NCI-H1436 treated with DMSO at 0.1 percent for 48 hours (cell line): ENCODE measurements at regions not wholly inside any gene's neighbourhood (a gene's known extent, or its start where the extent isn't known, plus 50 kb on each side); places are given as distances from the start of the nearest gene placed in this dataset.

ENCODE experiments used
- DNase-seq: peaks from one replicate; lab custom pipeline; 2025; lab: John Stamatoyannopoulos, UW

DNA sequence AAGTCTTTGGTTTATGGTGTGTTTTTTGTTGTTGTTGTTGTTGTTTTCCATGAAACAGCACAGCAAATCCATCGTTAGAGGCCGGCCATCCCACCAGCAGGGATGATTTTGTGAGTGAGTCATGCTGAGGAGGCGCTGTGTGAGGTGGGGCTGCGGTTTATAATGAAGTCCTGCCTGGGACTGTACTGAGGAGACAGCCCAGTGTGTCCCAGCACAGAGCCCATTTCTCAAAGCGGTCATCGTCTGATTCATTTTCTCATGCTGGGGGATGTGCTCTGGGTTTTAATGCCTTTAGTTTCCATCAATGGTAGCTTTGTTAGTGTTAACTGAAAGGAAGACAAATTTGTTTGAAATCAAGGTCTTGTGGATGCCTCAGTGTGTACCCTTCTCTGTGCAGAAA, 129.3 kb upstream of the SERP2 start:
- no peak for DNase-seq

DNA sequence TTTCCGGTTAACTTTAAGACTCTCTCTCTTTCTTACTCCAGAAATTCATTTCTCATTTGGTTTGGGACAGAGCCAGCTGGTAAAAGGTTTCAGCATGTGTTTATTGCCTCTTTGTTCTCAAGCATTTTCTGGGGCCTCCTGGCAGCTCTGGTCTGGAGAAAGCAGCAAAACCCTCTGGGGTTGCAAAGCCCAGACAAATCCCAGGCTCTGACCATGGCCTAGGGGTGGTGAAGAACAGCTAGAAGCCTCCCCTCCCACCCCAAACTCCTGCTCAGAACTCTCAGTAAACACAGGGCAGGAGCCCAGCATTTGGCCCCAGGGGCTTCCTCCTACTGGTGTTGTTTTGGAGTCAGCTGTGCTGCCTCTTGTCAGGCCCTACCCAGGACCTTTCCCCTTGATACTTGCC, 124.2 kb upstream of the SERP2 start:
- no peak for DNase-seq

- DNase-seq, result no peak
Measured at GRCh38 chr13:44252938-44253337, 120.7 kb upstream of the SERP2 start.

DNA sequence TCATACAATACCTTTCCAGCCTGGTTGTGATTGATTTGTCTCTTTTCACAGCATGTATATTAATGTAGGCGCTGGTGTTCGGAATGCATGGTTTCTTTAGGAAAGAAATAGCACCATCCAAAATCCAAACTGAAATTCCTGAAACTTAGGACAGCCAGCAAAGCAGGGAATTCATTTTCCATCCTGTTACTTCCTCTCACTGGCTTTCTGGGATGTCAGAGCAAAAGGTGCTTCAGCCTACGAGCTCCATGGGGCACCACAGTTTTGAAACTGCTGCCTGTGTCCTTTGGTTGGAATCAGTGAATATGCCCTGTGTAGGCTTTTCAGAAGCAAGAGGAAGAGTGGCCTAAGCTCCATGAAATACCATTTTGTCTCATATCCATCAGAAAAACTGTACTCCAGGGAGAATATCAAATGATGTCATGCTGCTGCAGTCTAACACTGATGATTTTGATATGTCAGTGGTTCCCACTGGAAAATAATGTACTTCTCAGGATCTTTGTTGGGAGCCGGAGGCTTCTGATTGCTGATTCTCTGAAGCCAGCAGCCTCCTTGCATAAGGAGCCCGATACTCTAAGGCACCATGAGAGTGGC, 117.8 kb upstream of the SERP2 start:
- DNase-seq, result no peak

GRCh38 chr13:44257796-44258195, 115.8 kb upstream of the SERP2 start:
- DNase-seq, result no peak

DNA sequence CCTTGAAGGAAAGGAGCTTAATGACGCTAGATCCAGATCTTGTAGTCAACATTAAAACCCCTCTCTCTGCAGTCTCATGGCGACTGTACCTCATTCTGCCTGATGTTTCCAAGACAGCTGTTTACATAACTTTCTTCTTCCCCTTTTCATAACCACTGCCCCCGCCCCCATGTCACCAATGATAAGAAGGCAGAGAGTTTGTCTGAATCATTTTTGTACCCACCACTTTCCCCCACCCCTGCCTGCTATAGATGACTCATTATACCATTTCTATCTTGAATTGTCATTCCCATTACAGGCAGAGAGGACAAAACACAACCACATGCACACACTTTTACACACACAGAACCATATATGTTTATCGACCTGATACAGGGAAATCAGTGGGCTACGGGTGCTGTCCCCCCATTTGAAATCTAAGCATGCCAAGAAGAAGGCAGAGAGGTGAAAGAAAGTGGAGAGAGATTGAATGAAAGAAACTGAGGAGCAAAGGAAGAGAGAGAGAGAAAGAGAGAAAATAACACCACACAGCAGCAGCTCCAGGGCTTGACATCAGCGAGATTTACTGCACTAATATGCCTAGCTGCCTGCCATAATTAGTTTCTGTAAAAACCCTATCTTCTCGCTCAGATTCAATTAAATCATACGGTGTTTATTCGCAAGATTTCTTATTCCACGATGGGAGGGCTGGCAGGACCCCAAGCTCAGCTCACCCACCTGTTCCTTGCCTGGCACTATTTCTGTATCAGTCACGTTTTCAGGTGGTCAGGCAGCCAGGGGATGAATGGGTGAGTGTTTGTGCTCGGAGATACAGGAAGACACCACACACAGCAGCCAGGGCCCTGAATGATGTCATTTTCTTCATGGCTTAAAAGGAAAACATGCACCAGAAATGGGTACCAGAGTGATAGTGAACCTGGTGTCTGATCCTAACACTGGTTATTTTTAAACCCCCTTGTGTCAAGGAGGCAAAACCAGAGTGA, 114.3 kb upstream of the SERP2 start:
- no peak for DNase-seq

- no peak for DNase-seq
Measured at GRCh38 chr13:44260336-44260735, 113.3 kb upstream of the SERP2 start.

- no peak for DNase-seq
Measured at GRCh38 chr13:44263751-44264620, 109.6 kb upstream of the SERP2 start.

GRCh38 chr13:44266305-44266704, 107.3 kb upstream of the SERP2 start:
- DNase-seq, result no peak

GRCh38 chr13:44266772-44267171, 106.9 kb upstream of the SERP2 start:
- no peak for DNase-seq

DNA sequence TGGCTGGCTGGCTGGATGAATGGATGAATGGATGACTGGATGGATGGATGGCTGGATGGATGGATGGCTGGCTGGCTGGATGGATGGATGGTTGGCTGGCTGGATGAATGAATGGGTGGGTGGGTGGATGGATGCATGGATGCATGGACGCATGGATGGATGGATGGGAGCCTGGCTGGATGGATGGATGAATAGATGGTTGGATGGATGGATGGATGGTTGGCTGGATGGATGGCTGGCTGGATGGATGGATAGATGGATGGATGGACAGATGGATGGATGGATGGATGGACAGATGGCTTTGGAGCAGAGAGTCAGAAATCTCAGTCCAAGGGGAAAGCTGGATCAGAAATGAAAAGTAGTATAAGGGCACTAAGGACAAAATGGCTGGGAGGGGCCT, 106.4 kb upstream of the SERP2 start:
- no peak for DNase-seq

DNA sequence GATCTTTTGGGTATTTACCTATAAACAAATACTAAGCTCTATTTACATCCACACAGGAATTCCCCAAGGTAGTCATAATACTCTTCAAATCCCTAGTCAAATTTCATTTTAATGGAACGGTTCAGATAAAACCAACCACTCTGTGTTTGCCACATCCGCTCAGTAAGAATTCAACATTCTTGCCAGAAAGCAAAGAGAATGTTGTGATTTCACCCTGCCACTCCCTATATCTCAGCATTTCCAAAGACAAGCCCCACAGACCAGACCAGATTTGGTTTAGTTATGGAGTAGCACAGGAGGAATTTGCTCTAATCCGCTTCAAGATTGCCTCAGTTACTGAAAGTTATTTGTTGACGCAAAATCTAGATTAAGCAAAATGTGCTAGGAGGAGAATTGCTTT, 105.6 kb upstream of the SERP2 start:
- no peak for DNase-seq

- no peak for DNase-seq
Measured at GRCh38 chr13:44268980-44269379, 104.6 kb upstream of the SERP2 start.

GRCh38 chr13:44270150-44270549, 103.5 kb upstream of the SERP2 start:
- no peak for DNase-seq

- no peak for DNase-seq
Measured at GRCh38 chr13:44271031-44271455, 102.6 kb upstream of the SERP2 start.

GRCh38 chr13:44271473-44271872, 102.2 kb upstream of the SERP2 start:
- no peak for DNase-seq

DNA sequence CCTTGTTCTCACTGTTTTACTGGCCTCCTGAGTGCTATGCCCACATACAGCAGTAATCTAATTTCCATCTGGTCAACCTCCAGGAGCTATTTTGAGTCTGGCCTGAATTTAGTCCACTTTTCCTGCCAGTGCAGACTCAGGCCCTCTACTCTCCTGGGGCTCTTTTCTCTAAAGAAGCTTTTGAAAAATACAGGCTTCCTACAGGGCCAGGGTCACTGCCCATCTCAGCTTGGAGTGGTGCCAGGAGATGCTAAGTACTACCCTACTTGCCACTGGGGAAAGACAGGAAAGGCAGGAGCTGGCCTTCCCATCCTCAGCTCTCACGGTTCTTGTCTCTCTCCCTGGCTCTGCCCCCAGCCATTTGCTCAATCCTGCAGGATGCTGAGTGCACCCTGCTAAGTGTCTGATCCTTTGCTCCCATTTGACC, 101.7 kb upstream of the SERP2 start:
- no peak for DNase-seq

- no peak for DNase-seq
Measured at GRCh38 chr13:44272692-44273091, 100.9 kb upstream of the SERP2 start.

DNA sequence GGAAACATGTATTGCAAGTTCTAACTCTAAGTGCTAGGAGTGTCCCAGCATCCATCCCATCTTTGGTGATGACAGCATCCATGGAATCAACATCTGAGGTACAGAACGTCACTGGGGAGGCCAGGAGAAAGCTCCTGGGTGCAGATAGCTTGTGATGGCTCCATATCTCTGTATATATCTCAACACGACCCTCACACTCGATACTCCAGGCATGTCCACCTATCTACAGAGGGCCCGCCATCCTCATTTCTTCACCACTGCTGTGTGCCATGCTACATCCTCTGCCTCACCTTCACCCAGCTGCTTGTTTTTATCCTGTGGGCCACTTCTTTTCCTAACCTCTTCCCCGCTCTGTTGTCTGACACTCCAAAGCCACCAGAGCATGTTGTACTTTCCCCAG, 100.4 kb upstream of the SERP2 start:
- DNase-seq, result no peak

DNA sequence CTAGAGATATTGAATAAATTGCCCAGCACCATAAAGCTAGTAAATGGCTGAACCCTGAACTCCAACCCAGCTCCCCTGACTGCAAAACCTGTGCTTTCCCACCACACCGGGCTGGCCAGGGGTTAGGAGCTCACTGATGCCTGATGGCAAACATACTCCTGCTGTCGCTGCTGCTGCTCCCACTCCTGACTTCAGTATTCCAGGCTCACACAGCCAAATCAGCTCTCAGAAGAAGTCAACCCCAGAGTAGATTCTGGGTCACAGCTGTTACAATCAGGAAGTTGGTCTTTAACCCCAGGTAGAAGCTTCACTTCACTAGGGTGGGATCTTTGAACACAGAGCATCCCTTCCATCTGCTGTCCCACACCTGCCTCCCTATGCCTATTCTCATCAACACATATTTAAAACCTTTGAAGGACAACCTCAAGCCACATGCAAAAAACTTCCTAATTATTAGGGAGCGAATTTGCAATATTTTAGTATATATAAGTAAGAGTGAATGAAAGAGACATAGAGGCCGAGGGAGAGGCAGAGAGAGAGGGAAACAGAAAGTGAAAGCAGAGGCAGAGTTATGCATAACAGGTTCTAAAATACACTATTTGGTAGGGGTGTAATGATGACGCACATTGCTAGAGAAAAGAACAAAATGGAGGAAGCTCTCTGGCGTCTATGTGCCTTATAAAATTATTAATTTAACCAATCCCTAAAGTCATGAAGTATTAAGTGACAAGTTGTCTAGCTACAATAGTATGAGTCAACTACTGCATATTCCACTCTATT, 99.4 kb upstream of the SERP2 start:
- no peak for DNase-seq

GRCh38 chr13:44274771-44275205, 98.8 kb upstream of the SERP2 start:
- no peak for DNase-seq

GRCh38 chr13:44275381-44275780, 98.2 kb upstream of the SERP2 start:
- DNase-seq, result no peak
